AG04450 (cell line): ENCODE measurements at regions not wholly inside any gene's neighbourhood (a gene's known extent, or its start where the extent isn't known, plus 50 kb on each side); places are given as distances from the start of the nearest gene placed in this dataset.

Experiments
- CTCF ChIA-PET: fragments of 300-600, 350-600 bp; formaldehyde crosslinking; extraction: SDS; loops from one replicate; lab custom pipeline; 2022; ENCODE audit warnings: antibody characterized with exemption, inconsistent platforms; lab: Charles Lee
- POLR2A ChIA-PET: fragments of 350-600 bp; formaldehyde crosslinking; extraction: SDS; loops from one replicate; lab custom pipeline; 2021; ENCODE audit warnings: antibody characterized with exemption, inconsistent platforms; lab: Yijun Ruan, JAX
- DNase-seq: peaks from one replicate; pipeline ENCODE4 v3.0.0-alpha.2; 2011; ENCODE audit warnings: low read depth, low spot score
- H3K27ac ChIP-seq: one replicate; pipeline ENCODE4 v1.5.1; 2012; ENCODE audit warnings: low read depth, low read length, control low read depth
- H3K27me3 ChIP-seq: one replicate; pipeline ENCODE4 v1.6.0; 2012; ENCODE audit warnings: low read length; ENCODE audit not compliant: control insufficient read depth, insufficient read depth
- H3K4me3 ChIP-seq: 2 replicates; pipeline ENCODE4 v1.5.1; 2011; ENCODE audit warnings: mild to moderate bottlenecking, low read depth, low read length, control low read depth
- H3K9me3 ChIP-seq: 2 replicates; pipeline ENCODE4 v1.5.1; 2012; ENCODE audit warnings: low read length; ENCODE audit not compliant: control insufficient read depth, insufficient read depth
- TF ChIP-seq, protein P1 (sequence below): IDR thresholded peaks from 2 replicates; pipeline ENCODE4 v1.5.1; 2011; ENCODE audit warnings: low read depth, low read length, control low read depth, inconsistent platforms

DNA sequence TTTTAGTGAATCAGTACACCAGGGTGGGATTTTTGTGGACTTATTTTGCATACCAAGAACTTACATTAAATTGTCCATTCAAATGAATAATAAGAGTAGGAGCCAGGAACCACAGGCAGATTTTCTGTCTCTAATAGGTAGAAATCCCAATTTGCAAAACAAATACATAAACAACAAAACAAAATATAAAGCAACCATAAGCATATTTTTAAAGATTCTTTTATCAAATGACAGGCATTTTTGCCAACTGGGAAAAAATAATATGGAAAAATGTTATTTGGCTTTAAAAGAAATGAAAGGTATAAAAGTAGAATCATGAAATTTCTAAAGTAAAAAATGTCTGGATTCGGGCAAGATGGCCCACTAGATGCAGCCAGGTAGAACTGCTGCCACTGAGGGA lies 71.2 kb upstream of the PDE7B start:
- no peak overlapping the region for H3K4me3 ChIP-seq
- no peaks in the 10 kb centered on the region for H3K9me3 ChIP-seq
- ChIA-PET POLR2A (no interaction called here), CTCF (no interaction called here)
- no peak for DNase-seq
- TF ChIP-seq, protein P1, sequence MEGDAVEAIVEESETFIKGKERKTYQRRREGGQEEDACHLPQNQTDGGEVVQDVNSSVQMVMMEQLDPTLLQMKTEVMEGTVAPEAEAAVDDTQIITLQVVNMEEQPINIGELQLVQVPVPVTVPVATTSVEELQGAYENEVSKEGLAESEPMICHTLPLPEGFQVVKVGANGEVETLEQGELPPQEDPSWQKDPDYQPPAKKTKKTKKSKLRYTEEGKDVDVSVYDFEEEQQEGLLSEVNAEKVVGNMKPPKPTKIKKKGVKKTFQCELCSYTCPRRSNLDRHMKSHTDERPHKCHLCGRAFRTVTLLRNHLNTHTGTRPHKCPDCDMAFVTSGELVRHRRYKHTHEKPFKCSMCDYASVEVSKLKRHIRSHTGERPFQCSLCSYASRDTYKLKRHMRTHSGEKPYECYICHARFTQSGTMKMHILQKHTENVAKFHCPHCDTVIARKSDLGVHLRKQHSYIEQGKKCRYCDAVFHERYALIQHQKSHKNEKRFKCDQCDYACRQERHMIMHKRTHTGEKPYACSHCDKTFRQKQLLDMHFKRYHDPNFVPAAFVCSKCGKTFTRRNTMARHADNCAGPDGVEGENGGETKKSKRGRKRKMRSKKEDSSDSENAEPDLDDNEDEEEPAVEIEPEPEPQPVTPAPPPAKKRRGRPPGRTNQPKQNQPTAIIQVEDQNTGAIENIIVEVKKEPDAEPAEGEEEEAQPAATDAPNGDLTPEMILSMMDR: no peak
- H3K27ac ChIP-seq: no peak overlapping the region
- H3K27me3 ChIP-seq: no peaks in the 10 kb centered on the region

DNA sequence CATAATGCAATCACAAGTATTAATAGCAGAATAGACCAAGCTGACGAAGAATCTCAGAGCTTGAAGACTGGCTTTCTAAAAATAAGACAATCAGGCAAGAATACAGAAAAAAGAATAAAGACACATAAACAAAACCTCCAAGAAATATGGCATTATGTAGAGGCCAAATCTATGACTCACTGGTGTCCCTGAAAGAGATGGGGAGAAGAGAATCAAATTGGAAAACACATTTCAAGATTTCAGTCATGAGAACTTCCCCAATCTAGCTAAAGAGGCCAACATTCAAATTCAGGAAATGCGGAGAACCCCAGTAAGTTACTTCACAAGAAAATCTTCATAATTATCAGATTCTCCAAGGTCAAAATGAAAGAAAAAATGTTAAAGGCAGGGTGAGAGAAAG lies 69.0 kb upstream of the PDE7B start:
- TF ChIP-seq, protein P1: no peak
- CTCF ChIA-PET: no interaction called here

DNA sequence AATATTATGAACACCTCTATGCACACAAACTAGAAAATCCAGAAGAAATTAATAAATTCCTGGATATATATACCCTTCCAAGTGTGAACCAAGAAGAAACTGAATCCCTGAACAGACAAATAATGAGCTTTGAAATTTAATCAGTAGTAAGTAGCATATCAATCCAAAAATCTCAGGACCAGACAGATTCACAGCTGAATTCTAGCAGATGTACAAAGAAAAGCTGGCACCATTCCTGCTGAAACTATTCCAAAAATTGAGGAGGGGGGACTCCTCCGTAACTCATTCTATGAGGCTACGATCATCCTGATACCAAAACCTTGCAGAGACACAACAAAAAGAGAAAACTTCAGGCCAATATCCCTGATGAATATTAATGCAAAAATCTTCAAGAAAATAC lies 67.0 kb upstream of the PDE7B start:
- Histone ChIP-seq H3K4me3 (no peak overlapping the region), H3K9me3 (no peaks in the 10 kb centered on the region), H3K27me3 (no peaks in the 10 kb centered on the region), H3K27ac (no peak overlapping the region)
- TF ChIP-seq, protein P1: no peak
- DNase-seq: no peak
- CTCF ChIA-PET: no interaction called here
- POLR2A ChIA-PET: no interaction called here

More for the DNA sequence above, 69.0 kb upstream of the PDE7B start:
- POLR2A ChIA-PET: no interaction called here
- Histone ChIP-seq H3K27me3 (no peaks in the 10 kb centered on the region), H3K9me3 (no peaks in the 10 kb centered on the region), H3K27ac (no peak overlapping the region), H3K4me3 (no peak overlapping the region)
- no peak for DNase-seq

DNA sequence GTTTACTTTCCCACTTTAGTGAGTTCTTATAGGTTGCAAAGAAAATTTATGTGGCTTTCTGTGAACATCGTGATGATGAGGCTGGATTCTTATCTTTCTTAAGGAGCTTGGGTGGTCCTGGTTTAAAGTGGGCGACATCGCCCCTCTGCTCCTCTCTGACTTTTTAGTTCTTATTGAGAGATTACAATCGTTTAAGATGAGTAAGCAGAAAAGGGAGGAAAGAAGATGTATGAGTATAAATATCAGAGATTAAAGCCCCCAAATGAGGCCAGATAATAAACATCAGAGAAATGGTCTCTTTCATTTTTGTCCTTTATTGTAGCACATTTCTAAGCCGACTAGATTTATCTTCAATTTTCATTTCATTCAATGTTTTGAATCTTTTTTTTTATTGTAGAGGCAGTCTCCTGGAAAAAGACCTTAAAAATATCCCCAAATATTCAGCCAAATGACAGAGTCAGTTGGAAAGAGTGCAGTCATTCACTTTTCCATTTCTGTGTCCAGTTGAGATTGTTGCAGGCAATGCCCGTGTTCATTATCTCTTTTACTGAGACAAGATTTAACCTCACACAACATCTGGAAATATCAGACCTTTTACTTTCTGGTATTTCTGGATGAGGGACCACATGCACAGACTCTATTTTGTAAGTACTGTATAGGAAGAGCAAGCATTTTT lies 62.0 kb upstream of the PDE7B start:
- H3K9me3 ChIP-seq: no peaks in the 10 kb centered on the region
- H3K27me3 ChIP-seq: no peaks in the 10 kb centered on the region
- TF ChIP-seq, protein P1: no peak
- ChIA-PET POLR2A (no interaction called here), CTCF (no interaction called here)
- no peak overlapping the region for H3K27ac ChIP-seq
- DNase-seq: no peak
- no peak overlapping the region for H3K4me3 ChIP-seq

DNA sequence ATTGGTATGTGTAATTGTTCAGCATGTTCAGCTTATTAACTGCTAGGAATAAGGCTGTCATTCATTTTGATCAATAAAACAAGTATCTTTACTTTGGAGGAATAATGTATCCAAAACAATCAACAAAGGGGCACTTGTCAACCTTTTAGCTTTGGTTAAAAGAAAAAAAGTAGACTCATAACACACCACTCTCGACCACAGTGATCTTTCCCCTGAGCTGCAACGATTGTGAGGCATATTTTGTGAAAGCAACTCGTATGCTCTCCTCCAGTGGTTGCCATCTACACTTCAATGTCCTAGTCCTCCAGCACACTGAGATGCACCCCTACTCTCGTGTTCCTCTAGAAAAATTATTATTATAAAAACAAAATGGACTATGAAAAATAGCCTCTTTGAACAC lies 60.1 kb upstream of the PDE7B start:
- POLR2A ChIA-PET: no interaction called here
- no peaks in the 10 kb centered on the region for H3K9me3 ChIP-seq
- H3K27me3 ChIP-seq: no peaks in the 10 kb centered on the region
- H3K4me3 ChIP-seq: no peak overlapping the region
- no peak overlapping the region for H3K27ac ChIP-seq
- CTCF ChIA-PET: interaction anchor here (1.8 kb wide), 1 partner anchor 435 kb away, joined by 5 read pairs; no protein-coding TSS in a partner anchor
- DNase-seq: no peak
- TF ChIP-seq, protein P1: no peak
